Naive thymus-derived CD4-positive, alpha-beta T cell (primary cell): ENCODE measurements at regions not wholly inside any gene's neighbourhood (a gene's known extent, or its start where the extent isn't known, plus 50 kb on each side); places are given as distances from the start of the nearest gene placed in this dataset.

Experiments used
- ATAC-seq: fragments of 150-1000 bp; cut with Tn5 transposase; 2 replicates; pipeline ENCODE4 v1.10.0; 2021; ENCODE audit warnings: mild to moderate bottlenecking, moderate library complexity
- CTCF ChIA-PET: fragments of 350-600 bp; sonication (Branson Sonifier 250); formaldehyde crosslinking; loops from one replicate; lab custom pipeline; 2021; ENCODE audit warnings: antibody characterized with exemption; lab: Charles Lee
- POLR2A ChIA-PET: fragments of 350-600 bp; sonication (Branson Sonifier 250); formaldehyde crosslinking; loops from one replicate; lab custom pipeline; 2021; ENCODE audit warnings: antibody characterized with exemption, inconsistent platforms; lab: Charles Lee
- DNase-seq, 9 donors: peaks; one replicate each; pipeline versions ENCODE4 v3.0.0 to v3.0.0-alpha.2; 2020 to 2022; ENCODE audit warnings: mixed read lengths in 1 of 9
- H3K27ac ChIP-seq: one replicate; pipeline ENCODE4 v1.7.0; 2013; ENCODE audit warnings: mild to moderate bottlenecking, low read depth, low read length, moderate library complexity
- H3K27me3 ChIP-seq, 2 donors: one replicate each; pipeline ENCODE4 v1.7.0; 2013; ENCODE audit warnings: low read length in 2 of 2, mild to moderate bottlenecking in 2 of 2, moderate library complexity in 2 of 2; ENCODE audit not compliant: control insufficient read depth in 2 of 2, insufficient read depth in 2 of 2
- H3K36me3 ChIP-seq, 3 experiments: 1 replicate in 2 of 3; 2 replicates in 1 of 3; pipeline ENCODE4 v1.7.0; 2013; ENCODE audit warnings: low read length in 3 of 3, mild to moderate bottlenecking in 3 of 3, moderate library complexity in 1 of 3; ENCODE audit not compliant: insufficient read depth in 3 of 3, control insufficient read depth in 2 of 3
- H3K4me1 ChIP-seq, 2 donors: one replicate each; pipeline ENCODE4 v1.7.0; 2013; ENCODE audit warnings: low read length in 2 of 2, mild to moderate bottlenecking in 2 of 2, moderate library complexity in 1 of 2; ENCODE audit not compliant: control insufficient read depth in 2 of 2, insufficient read depth in 2 of 2
- H3K4me3 ChIP-seq: 2 replicates; pipeline ENCODE4 v1.7.0; 2013; ENCODE audit warnings: mild to moderate bottlenecking, low read length
- H3K9me3 ChIP-seq, 3 experiments: 1 replicate in 2 of 3; 2 replicates in 1 of 3; pipeline ENCODE4 v1.7.0; 2013; ENCODE audit warnings: low read length in 3 of 3; ENCODE audit not compliant: control insufficient read depth in 2 of 3
- H3K27ac Mint-ChIP-seq, 9 donors: one replicate each; pipeline ENCODE4 v1.8.0; 2020 to 2022; ENCODE audit warnings: mixed read lengths in 9 of 9, mild to moderate bottlenecking in 8 of 9, moderate library complexity in 5 of 9, inconsistent platforms in 2 of 9
- H3K27me3 Mint-ChIP-seq, 5 donors: one replicate each; pipeline ENCODE4 v1.8.0; 2021 to 2022; ENCODE audit warnings: mixed read lengths in 5 of 5, mild to moderate bottlenecking in 1 of 5
- H3K36me3 Mint-ChIP-seq, 5 donors: one replicate each; pipeline ENCODE4 v1.8.0; 2020 to 2022; ENCODE audit warnings: mixed read lengths in 5 of 5, mild to moderate bottlenecking in 3 of 5, inconsistent platforms in 1 of 5
- H3K4me1 Mint-ChIP-seq, 7 donors: one replicate each; pipeline ENCODE4 v1.8.0; 2020 to 2022; ENCODE audit warnings: mixed read lengths in 7 of 7, mild to moderate bottlenecking in 3 of 7, inconsistent platforms in 1 of 7
- H3K4me3 Mint-ChIP-seq, 10 donors: one replicate each; pipeline ENCODE4 v1.8.0; 2020 to 2022; ENCODE audit warnings: mild to moderate bottlenecking in 10 of 10, mixed read lengths in 10 of 10, moderate library complexity in 6 of 10, inconsistent platforms in 2 of 10
- H3K9me3 Mint-ChIP-seq, 11 donors: one replicate each; pipeline ENCODE4 v1.8.0; 2020 to 2022; ENCODE audit warnings: mixed read lengths in 11 of 11, mild to moderate bottlenecking in 4 of 11, inconsistent platforms in 1 of 11, moderate library complexity in 1 of 11
- intact Hi-C, 2 donors: fragments of 100-400 bp; cut with micrococcal nuclease; formaldehyde crosslinking; loops; one replicate each; pipeline ENCODE4 v1.15.1; 2023

GRCh38 chr3:44061961-44062360 lies 179.7 kb upstream of the TOPAZ1 start:
- Histone ChIP-seq H3K9me3 (no peaks in the 10 kb centered on the region), H3K4me1 (peaks cover 0 to 11% of the 10 kb centered on the region in 2 donors), H3K4me3 (no peak overlapping the region), H3K27ac (no peak overlapping the region), H3K27me3 (no peaks in the 10 kb centered on the region), H3K36me3 (no peaks in the 10 kb centered on the region)
- H3K27me3 Mint-ChIP-seq, result peaks cover 0 to 22% (median 5%) of the 10 kb centered on the region in 5 donors
- peaks cover 16 to 35% (median 33%) of the 10 kb centered on the region in 7 donors for H3K4me1 Mint-ChIP-seq
- intact Hi-C loops, result no loop called here
- ChIA-PET CTCF (no interaction called here), POLR2A (no interaction called here)
- H3K27ac Mint-ChIP-seq, result no peak overlapping the region
- no peaks in the 10 kb centered on the region for H3K9me3 Mint-ChIP-seq
- no peak overlapping the region for H3K4me3 Mint-ChIP-seq
- ATAC-seq (no peak), DNase-seq (no peak)
- no peaks in the 10 kb centered on the region for H3K36me3 Mint-ChIP-seq

- POLR2A ChIA-PET, result no interaction called here
- no peak overlapping the region for H3K27ac Mint-ChIP-seq
- no peaks in the 10 kb centered on the region for H3K36me3 Mint-ChIP-seq
Observed at GRCh38 chr3:44065311-44066094, 176.2 kb upstream of the TOPAZ1 start.

DNA sequence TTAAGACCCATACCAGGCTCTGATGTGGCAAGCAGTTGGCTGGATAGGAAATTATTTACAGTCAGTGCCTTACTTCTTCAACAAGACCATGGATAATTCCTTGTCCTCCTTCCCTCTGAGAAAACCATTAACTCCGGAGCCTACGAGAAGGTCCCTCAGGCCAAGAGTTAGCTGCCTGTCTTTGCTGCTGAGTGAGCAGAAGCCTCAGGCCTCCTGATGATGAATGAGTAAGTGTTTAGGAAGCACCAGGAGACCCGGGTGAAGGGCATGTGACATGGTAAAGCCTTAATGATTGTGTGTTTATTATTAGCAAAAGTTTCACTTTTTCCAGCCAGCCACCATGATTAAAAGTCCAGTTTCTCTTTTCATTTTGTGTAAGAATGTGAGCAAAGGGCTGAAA lies 174.9 kb upstream of the TOPAZ1 start:
- no peak overlapping the region for H3K4me3 ChIP-seq
- no peaks in the 10 kb centered on the region for H3K9me3 ChIP-seq
- Mint-ChIP-seq H3K36me3 (no peaks in the 10 kb centered on the region), H3K27ac (no peak overlapping the region), H3K4me3 (no peak overlapping the region), H3K9me3 (no peaks in the 10 kb centered on the region), H3K4me1 (peaks cover 0 to 2% (median 0%) of the 10 kb centered on the region in 7 donors), H3K27me3 (peaks cover 0 to 20% (median 10%) of the 10 kb centered on the region in 5 donors)
- H3K36me3 ChIP-seq, result no peaks in the 10 kb centered on the region
- ChIA-PET CTCF (no interaction called here), POLR2A (no interaction called here)
- H3K27ac ChIP-seq, result no peak overlapping the region
- H3K27me3 ChIP-seq, result no peaks in the 10 kb centered on the region
- ATAC-seq (no peak), DNase-seq (no peak)
- intact Hi-C loops, result no loop called here
- no peaks in the 10 kb centered on the region for H3K4me1 ChIP-seq

More at GRCh38 chr3:44065311-44066094, 176.2 kb upstream of the TOPAZ1 start:
- CTCF ChIA-PET, result no interaction called here
- H3K4me3 Mint-ChIP-seq, result no peak overlapping the region
- no peak overlapping the region for H3K4me3 ChIP-seq
- DNase-seq (no peak), ATAC-seq (no peak)
- H3K27me3 ChIP-seq, result no peaks in the 10 kb centered on the region
- no peaks in the 10 kb centered on the region for H3K9me3 Mint-ChIP-seq
- peaks cover 0 to 16% (median 6%) of the 10 kb centered on the region in 5 donors for H3K27me3 Mint-ChIP-seq
- no peak overlapping the region for H3K27ac ChIP-seq
- peaks cover 2 to 3% (median 2%) of the 10 kb centered on the region in 7 donors for H3K4me1 Mint-ChIP-seq
- no peaks in the 10 kb centered on the region for H3K4me1 ChIP-seq
- H3K9me3 ChIP-seq, result no peaks in the 10 kb centered on the region
- no peaks in the 10 kb centered on the region for H3K36me3 ChIP-seq
- intact Hi-C loops, result no loop called here

- ATAC-seq (no peak), DNase-seq (no peak)
- Histone ChIP-seq H3K4me1 (no peaks in the 10 kb centered on the region), H3K36me3 (no peaks in the 10 kb centered on the region), H3K4me3 (no peak overlapping the region), H3K27me3 (no peaks in the 10 kb centered on the region), H3K27ac (no peak overlapping the region), H3K9me3 (no peaks in the 10 kb centered on the region)
- intact Hi-C loops, result no loop called here
- Mint-ChIP-seq H3K4me3 (no peak overlapping the region), H3K36me3 (no peaks in the 10 kb centered on the region), H3K27me3 (peaks cover 0 to 16% (median 10%) of the 10 kb centered on the region in 5 donors), H3K4me1 (peaks cover 0 to 2% (median 0%) of the 10 kb centered on the region in 7 donors), H3K9me3 (no peaks in the 10 kb centered on the region), H3K27ac (no peak overlapping the region)
- CTCF ChIA-PET, result no interaction called here
- POLR2A ChIA-PET, result no interaction called here
Observed at GRCh38 chr3:44067431-44067830, 174.3 kb upstream of the TOPAZ1 start.

DNA sequence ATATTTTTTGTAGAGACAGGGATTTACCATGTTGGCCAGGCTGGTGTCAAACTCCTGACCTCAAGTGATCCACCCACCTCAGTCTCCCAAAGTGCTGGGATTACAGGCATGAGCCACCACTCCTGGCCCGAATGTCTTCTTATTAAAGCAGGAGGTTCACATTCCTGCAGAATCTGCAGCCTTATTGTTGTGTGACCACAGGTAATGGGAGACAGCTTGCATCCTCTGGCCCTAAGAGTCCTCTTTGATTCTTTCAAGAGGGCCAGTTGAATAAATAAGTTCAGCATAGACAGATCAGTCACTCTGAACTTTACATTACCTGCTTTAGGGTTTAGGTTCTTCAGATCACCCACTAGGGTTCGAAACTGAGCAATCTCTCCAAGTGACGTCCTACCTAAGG lies 172.9 kb upstream of the TOPAZ1 start:
- no peak overlapping the region for H3K4me3 Mint-ChIP-seq
- Histone ChIP-seq H3K27ac (no peak overlapping the region), H3K36me3 (no peaks in the 10 kb centered on the region), H3K4me1 (no peaks in the 10 kb centered on the region), H3K27me3 (no peaks in the 10 kb centered on the region), H3K4me3 (no peak overlapping the region), H3K9me3 (no peaks in the 10 kb centered on the region)
- H3K27ac Mint-ChIP-seq, result no peak overlapping the region
- ChIA-PET CTCF (no interaction called here), POLR2A (no interaction called here)
- no peaks in the 10 kb centered on the region for H3K9me3 Mint-ChIP-seq
- H3K27me3 Mint-ChIP-seq, result peaks cover 0 to 15% (median 10%) of the 10 kb centered on the region in 5 donors
- no peak for DNase-seq
- intact Hi-C loops, result no loop called here
- H3K36me3 Mint-ChIP-seq, result no peaks in the 10 kb centered on the region
- H3K4me1 Mint-ChIP-seq, result no peaks in the 10 kb centered on the region
- ATAC-seq, result no peak

DNA sequence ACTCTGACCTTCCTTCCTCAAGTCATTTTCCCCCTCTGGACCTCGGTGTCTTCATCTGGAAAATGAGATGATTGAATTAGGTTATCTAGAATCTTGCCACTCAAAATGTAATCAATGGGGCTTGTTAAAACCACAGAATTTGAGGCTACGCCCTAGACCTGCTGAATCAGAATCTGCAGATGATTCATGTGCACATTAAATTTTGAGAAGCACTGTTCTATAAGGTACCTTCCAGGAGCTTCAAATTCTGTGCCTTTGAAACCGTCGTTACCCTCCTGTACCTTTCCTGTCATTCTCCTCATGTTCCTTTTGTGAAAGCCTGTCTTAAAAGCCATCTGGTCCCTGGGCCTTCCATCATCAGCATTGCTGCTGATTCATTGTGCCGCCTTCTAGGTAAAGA lies 172.4 kb upstream of the TOPAZ1 start:
- intact Hi-C loops, result no loop called here
- Histone ChIP-seq H3K27ac (no peak overlapping the region), H3K4me1 (no peaks in the 10 kb centered on the region), H3K27me3 (no peaks in the 10 kb centered on the region), H3K9me3 (no peaks in the 10 kb centered on the region), H3K4me3 (no peak overlapping the region), H3K36me3 (no peaks in the 10 kb centered on the region)
- no peaks in the 10 kb centered on the region for H3K9me3 Mint-ChIP-seq
- H3K4me3 Mint-ChIP-seq, result no peak overlapping the region
- peaks cover 0 to 15% (median 10%) of the 10 kb centered on the region in 5 donors for H3K27me3 Mint-ChIP-seq
- DNase-seq (no peak), ATAC-seq (no peak)
- H3K27ac Mint-ChIP-seq, result no peak overlapping the region
- H3K36me3 Mint-ChIP-seq, result no peaks in the 10 kb centered on the region
- ChIA-PET CTCF (no interaction called here), POLR2A (no interaction called here)
- H3K4me1 Mint-ChIP-seq, result no peaks in the 10 kb centered on the region
